SK-N-SH treated with all-trans-retinoic acid at 6 μM for 48 hours (cell line): ENCODE measurements at regions not wholly inside any gene's neighbourhood (a gene's known extent, or its start where the extent isn't known, plus 50 kb on each side); places are given as distances from the start of the nearest gene placed in this dataset.

Source experiments
- ATAC-seq: fragments of 200-7000 bp; cut with Tn5 transposase; 3 replicates; pipeline ENCODE4 v1.9.1; 2020; ENCODE audit warnings: mild to moderate bottlenecking, moderate library complexity
- ARNTL ChIP-seq: fragments of 450-650 bp; formaldehyde crosslinking; IDR thresholded peaks from 2 replicates; pipeline ENCODE4 v1.5.0; 2020; ENCODE audit warnings: low read depth, mild to moderate bottlenecking, moderate library complexity, borderline replicate concordance
- BACH2 ChIP-seq: fragments of 250-450 bp; sonication (Bioruptor Pico); IDR thresholded peaks from 2 replicates; pipeline ENCODE4 v1.9.0; 2021; ENCODE audit warnings: mild to moderate bottlenecking, borderline replicate concordance
- CREB5 ChIP-seq: fragments of 250-450 bp; sonication (Bioruptor Pico); IDR thresholded peaks from 2 replicates; pipeline ENCODE4 v1.5.1; 2020; ENCODE audit warnings: low read depth, mild to moderate bottlenecking, moderate library complexity
- CSRNP3 ChIP-seq: fragments of 250-450 bp; sonication (Bioruptor Pico); IDR thresholded peaks from 2 replicates; pipeline ENCODE4 v1.5.1; 2021; ENCODE audit warnings: mild to moderate bottlenecking, moderate library complexity
- ESRRG ChIP-seq: fragments of 250-450 bp; sonication (Bioruptor Pico); IDR thresholded peaks from 2 replicates; pipeline ENCODE4 v1.6.1; 2021; ENCODE audit warnings: mild to moderate bottlenecking
- ISL1 ChIP-seq: fragments of 250-450 bp; sonication (Bioruptor Pico); IDR thresholded peaks from 2 replicates; pipeline ENCODE4 v2.1.2; 2022; ENCODE audit warnings: mild to moderate bottlenecking, moderate library complexity
- OSR1 ChIP-seq: fragments of 250-450 bp; sonication (Bioruptor Pico); IDR thresholded peaks from 2 replicates; pipeline ENCODE4 v1.8.0; 2022; ENCODE audit warnings: moderate library complexity, mild to moderate bottlenecking, inconsistent platforms
- PATZ1 ChIP-seq: fragments of 250-450 bp; sonication (Bioruptor Pico); IDR thresholded peaks from 2 replicates; pipeline ENCODE4 v1.8.0; 2020; ENCODE audit warnings: mild to moderate bottlenecking, moderate library complexity, borderline replicate concordance
- POU6F1 ChIP-seq: fragments of 250-450 bp; sonication (Bioruptor Pico); IDR thresholded peaks from 2 replicates; pipeline ENCODE4 v1.8.0; 2021; ENCODE audit warnings: low read depth, mild to moderate bottlenecking, moderate library complexity, borderline replicate concordance
- PPARA ChIP-seq: fragments of 250-450 bp; sonication (Bioruptor Pico); IDR thresholded peaks from 2 replicates; pipeline ENCODE4 v1.5.0; 2020; ENCODE audit warnings: mild to moderate bottlenecking, borderline replicate concordance
- RARB ChIP-seq: fragments of 250-450 bp; sonication (Bioruptor Pico); IDR thresholded peaks from 2 replicates; pipeline ENCODE4 v1.8.0; 2021; ENCODE audit warnings: mild to moderate bottlenecking, moderate library complexity
- SNAI2 ChIP-seq: fragments of 250-450 bp; sonication (Bioruptor Pico); IDR thresholded peaks from 2 replicates; pipeline ENCODE4 v1.5.0; 2020; ENCODE audit warnings: mild to moderate bottlenecking, moderate library complexity
- TCF4 ChIP-seq: fragments of 250-450 bp; sonication (Bioruptor Pico); IDR thresholded peaks from 2 replicates; pipeline ENCODE4 v1.8.0; 2021; ENCODE audit warnings: mild to moderate bottlenecking, moderate library complexity, borderline replicate concordance
- TOX ChIP-seq: fragments of 250-450 bp; sonication (Bioruptor Pico); IDR thresholded peaks from 2 replicates; pipeline ENCODE4 v1.8.0; 2021; ENCODE audit warnings: mild to moderate bottlenecking, moderate library complexity, borderline replicate concordance
- TSHZ2 ChIP-seq: fragments of 250-450 bp; sonication (Bioruptor Pico); IDR thresholded peaks from 2 replicates; pipeline ENCODE4 v1.5.0; 2020; ENCODE audit warnings: mild to moderate bottlenecking, moderate library complexity
- ZC3H10 ChIP-seq: fragments of 250-450 bp; sonication (Bioruptor Pico); IDR thresholded peaks from 2 replicates; pipeline ENCODE4 v1.5.1; 2021; ENCODE audit warnings: mild to moderate bottlenecking, moderate library complexity
- ZFP3 ChIP-seq: fragments of 250-450 bp; sonication (Bioruptor Pico); IDR thresholded peaks from 2 replicates; pipeline ENCODE4 v1.5.0; 2020; ENCODE audit warnings: mild to moderate bottlenecking, moderate library complexity
- ZFP30 ChIP-seq: fragments of 450-650 bp; formaldehyde crosslinking; IDR thresholded peaks from 2 replicates; pipeline ENCODE4 v1.5.0; 2022; ENCODE audit warnings: mild to moderate bottlenecking, moderate library complexity
- ZNF565 ChIP-seq: fragments of 450-650 bp; formaldehyde crosslinking; conservative IDR thresholded peaks from 2 replicates; pipeline ENCODE4 v1.5.0; 2020; ENCODE audit warnings: low read depth, mild to moderate bottlenecking, moderate library complexity
- ZNF70 ChIP-seq: fragments of 450-650 bp; formaldehyde crosslinking; IDR thresholded peaks from 2 replicates; pipeline ENCODE4 v1.5.0; 2020; ENCODE audit warnings: mild to moderate bottlenecking, moderate library complexity
- ZNF8 ChIP-seq: fragments of 450-650 bp; formaldehyde crosslinking; IDR thresholded peaks from 2 replicates; pipeline ENCODE4 v1.5.0; 2020; ENCODE audit warnings: mild to moderate bottlenecking, moderate library complexity

- no peak for ATAC-seq
- no peak for TF ChIP-seq ZNF565 (CRISPR knock-in tag)
- no peak for TF ChIP-seq OSR1 (CRISPR knock-in tag)
- no peak for TF ChIP-seq ZNF8 (CRISPR knock-in tag)
- no peak for TF ChIP-seq TOX (CRISPR knock-in tag)
- TF ChIP-seq PPARA (CRISPR knock-in tag), result no peak
- no peak for TF ChIP-seq CREB5
- no peak for TF ChIP-seq ZC3H10 (CRISPR knock-in tag)
- TF ChIP-seq CSRNP3, result no peak
- TF ChIP-seq ZNF70, result no peak
- no peak for TF ChIP-seq RARB
- TF ChIP-seq TSHZ2, result no peak
- TF ChIP-seq SNAI2 (CRISPR knock-in tag), result no peak
- TF ChIP-seq POU6F1 (CRISPR knock-in tag), result no peak
- TF ChIP-seq ZFP30 (CRISPR knock-in tag), result no peak
- no peak for TF ChIP-seq ISL1 (CRISPR knock-in tag)
- TF ChIP-seq TCF4 (CRISPR knock-in tag), result no peak
- TF ChIP-seq BACH2, result no peak
These were observed 101.9 kb downstream of the HTR1A start for GRCh38 chr5:63860379-63860778.

- ATAC-seq, result no peak
- TF ChIP-seq ESRRG (no peak), CREB5 (no peak), ZFP3 (CRISPR knock-in tag) (no peak), SNAI2 (CRISPR knock-in tag) (no peak), ZFP30 (CRISPR knock-in tag) (no peak), ZNF8 (CRISPR knock-in tag) (no peak), BACH2 (no peak), CSRNP3 (no peak), ZNF565 (CRISPR knock-in tag) (no peak), PPARA (CRISPR knock-in tag) (no peak), ISL1 (CRISPR knock-in tag) (no peak), TCF4 (CRISPR knock-in tag) (no peak), POU6F1 (CRISPR knock-in tag) (no peak), ARNTL (CRISPR knock-in tag) (no peak), ZC3H10 (CRISPR knock-in tag) (no peak), PATZ1 (CRISPR knock-in tag) (no peak), TSHZ2 (no peak)
These were observed 108.2 kb downstream of the HTR1A start for GRCh38 chr5:63854076-63854475.
